Vagina (tissue), 2 donors: ENCODE measurements at regions not wholly inside any gene's neighbourhood (a gene's known extent, or its start where the extent isn't known, plus 50 kb on each side); places are given as distances from the start of the nearest gene placed in this dataset.

Source experiments
- POLR2A ChIP-seq, 2 donors: fragments of 450-650 bp; IDR thresholded peaks; one replicate each; pipeline ENCODE4 v1.6.1; 2017; ENCODE audit warnings: antibody characterized with exemption in 2 of 2, mild to moderate bottlenecking in 2 of 2, moderate library complexity in 2 of 2
- POLR2AphosphoS5 ChIP-seq, 2 donors: sonication (generic); formaldehyde crosslinking; IDR thresholded peaks; one replicate each; pipeline ENCODE4 v1.9.0; 2017; ENCODE audit warnings: antibody characterized with exemption in 2 of 2, mild to moderate bottlenecking in 2 of 2, low read depth in 1 of 2; ENCODE audit not compliant: insufficient read depth in 1 of 2
- TF ChIP-seq, protein P1 (sequence below), 3 experiments: fragments of 450-650 bp in 2 of 3; fragments of 200-600 bp in 1 of 3; sonication (generic) in 1 of 3; IDR thresholded peaks; one replicate each; pipeline ENCODE4 v1.5.1; 2017 to 2019; ENCODE audit warnings: antibody characterized with exemption in 3 of 3, mild to moderate bottlenecking in 2 of 3, moderate library complexity in 2 of 3

DNA sequence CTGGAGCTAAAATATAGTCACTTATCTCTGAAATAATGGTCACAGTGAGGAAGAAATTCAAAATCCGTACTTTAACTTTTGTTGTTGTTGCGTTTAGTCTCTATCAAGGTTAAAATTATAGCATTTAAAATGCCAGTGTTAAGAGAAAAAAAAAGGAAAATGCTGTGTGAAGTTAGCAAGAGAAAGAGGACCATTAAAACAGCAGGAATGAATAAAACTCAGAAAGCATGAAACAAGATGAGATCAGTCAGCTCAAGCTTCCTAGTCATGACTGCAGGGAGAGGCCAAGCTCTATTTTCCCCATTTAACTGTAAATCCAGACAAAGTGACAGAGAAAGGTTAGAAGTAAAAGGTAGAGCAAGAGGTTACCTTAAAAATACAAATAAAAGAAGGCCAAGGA is 281.7 kb upstream of the ATP5MC3 start:
- TF ChIP-seq, protein P1, sequence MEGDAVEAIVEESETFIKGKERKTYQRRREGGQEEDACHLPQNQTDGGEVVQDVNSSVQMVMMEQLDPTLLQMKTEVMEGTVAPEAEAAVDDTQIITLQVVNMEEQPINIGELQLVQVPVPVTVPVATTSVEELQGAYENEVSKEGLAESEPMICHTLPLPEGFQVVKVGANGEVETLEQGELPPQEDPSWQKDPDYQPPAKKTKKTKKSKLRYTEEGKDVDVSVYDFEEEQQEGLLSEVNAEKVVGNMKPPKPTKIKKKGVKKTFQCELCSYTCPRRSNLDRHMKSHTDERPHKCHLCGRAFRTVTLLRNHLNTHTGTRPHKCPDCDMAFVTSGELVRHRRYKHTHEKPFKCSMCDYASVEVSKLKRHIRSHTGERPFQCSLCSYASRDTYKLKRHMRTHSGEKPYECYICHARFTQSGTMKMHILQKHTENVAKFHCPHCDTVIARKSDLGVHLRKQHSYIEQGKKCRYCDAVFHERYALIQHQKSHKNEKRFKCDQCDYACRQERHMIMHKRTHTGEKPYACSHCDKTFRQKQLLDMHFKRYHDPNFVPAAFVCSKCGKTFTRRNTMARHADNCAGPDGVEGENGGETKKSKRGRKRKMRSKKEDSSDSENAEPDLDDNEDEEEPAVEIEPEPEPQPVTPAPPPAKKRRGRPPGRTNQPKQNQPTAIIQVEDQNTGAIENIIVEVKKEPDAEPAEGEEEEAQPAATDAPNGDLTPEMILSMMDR (IDR thresholded peaks at IDR 0.05) = no peak
- TF ChIP-seq POLR2A (IDR thresholded peaks at IDR 0.05) (no peak), POLR2AphosphoS5 (IDR thresholded peaks at IDR 0.05; ENCODE audit: insufficient read depth in 1 of 2, low read depth in 1 of 2) (no peak)
